ENCODE measurements at regions not wholly inside any gene's neighbourhood (a gene's known extent, or its start where the extent isn't known, plus 50 kb on each side); places are given as distances from the start of the nearest gene placed in this dataset.

DNA sequence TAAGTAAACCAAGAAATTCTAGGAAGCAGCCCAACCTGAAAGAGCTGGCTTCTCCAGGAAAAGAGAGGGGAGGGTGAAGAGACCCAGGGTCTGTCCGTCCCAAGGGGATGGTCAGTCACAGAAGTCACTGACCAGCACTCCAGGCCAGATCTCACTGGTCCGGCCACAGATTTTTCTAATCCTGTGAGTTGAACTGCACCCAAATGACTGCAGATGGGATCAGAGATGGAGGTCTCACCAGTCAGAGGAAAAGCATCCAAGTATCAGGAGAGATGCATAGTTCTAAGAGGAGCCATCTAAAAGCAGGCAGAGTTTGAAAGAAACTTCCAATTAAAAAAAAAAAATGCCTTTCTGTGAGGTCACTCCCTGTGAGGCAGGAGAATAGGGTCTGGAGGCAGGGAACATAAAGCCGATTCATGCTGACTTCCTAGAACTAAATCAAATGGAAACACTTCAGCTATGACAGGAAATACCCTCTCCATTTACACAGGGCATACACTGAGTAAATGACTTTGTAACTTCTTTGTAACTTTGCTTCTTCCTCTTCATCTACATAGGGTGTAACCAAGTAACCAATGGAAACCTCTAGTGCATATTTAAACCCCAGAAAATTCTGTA is 144.5 kb downstream of the CCDC34 start:
- WGBS (ENCODE audit: insufficient coverage) = 54% methylated on average over 3 of the region's 3 CpGs
- DNase-seq (no peak), ATAC-seq (no peak)
- H3K27ac Mint-ChIP-seq = no peak overlapping the region
- H3K9me3 Mint-ChIP-seq = no peaks in the 10 kb centered on the region
- H3K4me3 ChIP-seq (ENCODE audit: low read length) = no peak overlapping the region
- no peak overlapping the region for H3K4me3 Mint-ChIP-seq
- H3K27ac ChIP-seq (ENCODE audit: low read length) = no peak overlapping the region
- H3K4me1 Mint-ChIP-seq = no peaks in the 10 kb centered on the region
- no peaks in the 10 kb centered on the region for H3K27me3 ChIP-seq (ENCODE audit: control insufficient read depth, insufficient read depth, low read length)
- no peaks in the 10 kb centered on the region for H3K36me3 ChIP-seq (ENCODE audit: control insufficient read depth, insufficient read depth, low read length)
- TF ChIP-seq, protein P1, sequence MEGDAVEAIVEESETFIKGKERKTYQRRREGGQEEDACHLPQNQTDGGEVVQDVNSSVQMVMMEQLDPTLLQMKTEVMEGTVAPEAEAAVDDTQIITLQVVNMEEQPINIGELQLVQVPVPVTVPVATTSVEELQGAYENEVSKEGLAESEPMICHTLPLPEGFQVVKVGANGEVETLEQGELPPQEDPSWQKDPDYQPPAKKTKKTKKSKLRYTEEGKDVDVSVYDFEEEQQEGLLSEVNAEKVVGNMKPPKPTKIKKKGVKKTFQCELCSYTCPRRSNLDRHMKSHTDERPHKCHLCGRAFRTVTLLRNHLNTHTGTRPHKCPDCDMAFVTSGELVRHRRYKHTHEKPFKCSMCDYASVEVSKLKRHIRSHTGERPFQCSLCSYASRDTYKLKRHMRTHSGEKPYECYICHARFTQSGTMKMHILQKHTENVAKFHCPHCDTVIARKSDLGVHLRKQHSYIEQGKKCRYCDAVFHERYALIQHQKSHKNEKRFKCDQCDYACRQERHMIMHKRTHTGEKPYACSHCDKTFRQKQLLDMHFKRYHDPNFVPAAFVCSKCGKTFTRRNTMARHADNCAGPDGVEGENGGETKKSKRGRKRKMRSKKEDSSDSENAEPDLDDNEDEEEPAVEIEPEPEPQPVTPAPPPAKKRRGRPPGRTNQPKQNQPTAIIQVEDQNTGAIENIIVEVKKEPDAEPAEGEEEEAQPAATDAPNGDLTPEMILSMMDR (IDR thresholded peaks at IDR 0.05) = no peak
- intact Hi-C loops (cut with micrococcal nuclease) = no loop called here
- H3K27me3 Mint-ChIP-seq (ENCODE audit: low read depth in 2 of 2) = no peaks in the 10 kb centered on the region
- no peaks in the 10 kb centered on the region for H3K36me3 Mint-ChIP-seq
- H3K9me3 ChIP-seq (ENCODE audit: control insufficient read depth, insufficient read depth, low read length) = no peaks in the 10 kb centered on the region
- H3K4me1 ChIP-seq (ENCODE audit: control insufficient read depth, insufficient read depth, low read length) = no peaks in the 10 kb centered on the region

DNA sequence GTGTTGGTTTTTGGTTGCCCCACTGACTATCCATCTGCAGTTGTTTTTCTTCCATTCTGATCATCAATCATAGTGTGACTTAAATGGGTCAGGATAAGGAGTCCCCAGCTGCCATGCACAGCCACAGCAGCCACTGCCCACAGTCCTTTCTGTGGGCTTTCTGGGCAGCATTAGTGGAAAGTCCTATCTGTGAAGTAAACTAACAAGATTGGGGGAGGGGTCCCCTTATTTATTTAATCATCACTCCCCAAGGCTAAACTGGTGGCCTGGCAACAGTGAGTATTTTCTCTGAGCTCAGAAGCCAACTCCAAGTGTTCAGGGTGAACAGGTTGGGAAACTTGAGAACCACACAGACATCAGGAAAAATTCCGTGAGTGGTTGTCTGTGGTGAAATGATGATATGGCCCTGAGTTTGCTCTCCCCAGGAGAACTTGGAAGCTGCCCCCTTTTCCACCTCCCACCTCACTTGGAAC is 145.0 kb downstream of the CCDC34 start:
- H3K4me3 Mint-ChIP-seq = no peak overlapping the region
- no peak for ATAC-seq

DNA sequence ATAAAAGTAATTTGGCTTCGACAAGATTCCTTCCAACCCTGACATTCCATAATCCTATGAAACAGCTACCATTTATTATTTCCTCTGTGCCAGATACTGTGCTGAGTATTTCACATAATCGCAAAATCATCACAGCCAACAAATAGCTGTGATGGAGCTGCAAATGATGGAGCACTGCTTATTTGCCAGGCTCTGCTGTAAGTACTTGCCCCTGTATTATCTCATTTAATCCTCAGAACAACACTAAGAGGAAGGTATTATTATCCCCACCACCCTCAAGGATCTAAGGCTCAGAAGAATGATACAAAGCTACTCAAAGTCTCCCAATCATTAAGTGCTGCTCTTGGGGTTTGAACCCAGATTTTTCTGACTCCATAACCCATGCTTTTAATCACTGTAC is 145.5 kb downstream of the CCDC34 start:
- H3K27ac ChIP-seq (ENCODE audit: low read length) = no peak overlapping the region
- no peak overlapping the region for H3K4me3 ChIP-seq (ENCODE audit: low read length)
- no peaks in the 10 kb centered on the region for H3K9me3 ChIP-seq (ENCODE audit: control insufficient read depth, insufficient read depth, low read length)
- H3K4me3 Mint-ChIP-seq = no peak overlapping the region
- no peaks in the 10 kb centered on the region for H3K9me3 Mint-ChIP-seq
- WGBS (ENCODE audit: insufficient coverage) = 88% methylated on average over 2 of the region's 2 CpGs
- H3K27ac Mint-ChIP-seq = no peak overlapping the region
- H3K36me3 Mint-ChIP-seq = no peaks in the 10 kb centered on the region
- H3K27me3 ChIP-seq (ENCODE audit: control insufficient read depth, insufficient read depth, low read length) = no peaks in the 10 kb centered on the region
- H3K36me3 ChIP-seq (ENCODE audit: control insufficient read depth, insufficient read depth, low read length) = no peaks in the 10 kb centered on the region
- intact Hi-C loops (cut with micrococcal nuclease) = no loop called here
- H3K4me1 ChIP-seq (ENCODE audit: control insufficient read depth, insufficient read depth, low read length) = no peaks in the 10 kb centered on the region
- no peak for DNase-seq
- H3K27me3 Mint-ChIP-seq (ENCODE audit: low read depth in 2 of 2) = no peaks in the 10 kb centered on the region
- ATAC-seq = no peak
- TF ChIP-seq, protein P1 (IDR thresholded peaks at IDR 0.05) = no peak
- H3K4me1 Mint-ChIP-seq = no peaks in the 10 kb centered on the region

More for the DNA sequence above, 145.0 kb downstream of the CCDC34 start:
- intact Hi-C loops (cut with micrococcal nuclease) = no loop called here
- no peaks in the 10 kb centered on the region for H3K36me3 Mint-ChIP-seq
- H3K27me3 Mint-ChIP-seq (ENCODE audit: low read depth in 2 of 2) = no peaks in the 10 kb centered on the region
- Histone ChIP-seq H3K36me3 (ENCODE audit: control insufficient read depth, insufficient read depth, low read length) (no peaks in the 10 kb centered on the region), H3K4me3 (ENCODE audit: low read length) (no peak overlapping the region), H3K27me3 (ENCODE audit: control insufficient read depth, insufficient read depth, low read length) (no peaks in the 10 kb centered on the region), H3K27ac (ENCODE audit: low read length) (no peak overlapping the region), H3K9me3 (ENCODE audit: control insufficient read depth, insufficient read depth, low read length) (no peaks in the 10 kb centered on the region), H3K4me1 (ENCODE audit: control insufficient read depth, insufficient read depth, low read length) (no peaks in the 10 kb centered on the region)
- no peaks in the 10 kb centered on the region for H3K9me3 Mint-ChIP-seq
- no peak overlapping the region for H3K27ac Mint-ChIP-seq
- TF ChIP-seq, protein P1 (IDR thresholded peaks at IDR 0.05) = no peak
- no peaks in the 10 kb centered on the region for H3K4me1 Mint-ChIP-seq
- WGBS (ENCODE audit: insufficient coverage) = no CpG with 5 or more reads among the region's 1 CpG
- no peak for DNase-seq
